ENCODE measurements at regions not wholly inside any gene's neighbourhood (a gene's known extent, or its start where the extent isn't known, plus 50 kb on each side); places are given as distances from the start of the nearest gene placed in this dataset.

- no peak for TF ChIP-seq FOSL2 (IDR thresholded peaks at IDR 0.05)
- no peak for TF ChIP-seq FOSL2 (CRISPR knock-in tag; IDR thresholded peaks at IDR 0.05)
- no peak for TF ChIP-seq CTCF (IDR thresholded peaks at IDR 0.05)
- TF ChIP-seq CHD4 (IDR thresholded peaks at IDR 0.05; ENCODE audit: borderline replicate concordance), result no peak
- TF ChIP-seq PBX3 (IDR thresholded peaks at IDR 0.05), result no peak
- no peak for TF ChIP-seq MYC (IDR thresholded peaks at IDR 0.05; ENCODE audit: borderline replicate concordance, low read length)
- no peak for TF ChIP-seq SMC3 (IDR thresholded peaks at IDR 0.05)
- no peak for TF ChIP-seq POLR2A (IDR thresholded peaks at IDR 0.05; ENCODE audit: low read length)
- TF ChIP-seq RNF2 (IDR thresholded peaks at IDR 0.05; ENCODE audit: borderline replicate concordance, low read depth), result no peak
- no peak for TF ChIP-seq HOXA7 (CRISPR knock-in tag; IDR thresholded peaks at IDR 0.05)
- TF ChIP-seq RFX5 (IDR thresholded peaks at IDR 0.05), result no peak
- no peak for TF ChIP-seq ESRRA (IDR thresholded peaks at IDR 0.05; ENCODE audit: borderline replicate concordance, low read length)
- no peak for TF ChIP-seq REST (IDR thresholded peaks at IDR 0.05)
Observed at GRCh38 chrX:41023098-41023497, 62.1 kb upstream of the USP9X start.

All from A549 (cell line).